Keratinocyte (primary cell): ENCODE measurements at regions not wholly inside any gene's neighbourhood (a gene's known extent, or its start where the extent isn't known, plus 50 kb on each side); places are given as distances from the start of the nearest gene placed in this dataset.

ENCODE experiments used
- DNase-seq: peaks from one replicate; pipeline ENCODE4 v3.0.0-alpha.2; 2011; ENCODE audit warnings: low read depth, missing footprints, low spot score
- FAIRE-seq: peaks from 2 replicates; lab custom pipeline; 2011; peaks lifted over from hg19 to GRCh38; lab: Jason Lieb, UNC
- H2AFZ ChIP-seq: 2 replicates; pipeline ENCODE4 v1.6.0; 2012; ENCODE audit warnings: low read length, control low read depth, inconsistent platforms; ENCODE audit not compliant: control insufficient read depth
- H3K27ac ChIP-seq: 2 replicates; pipeline ENCODE4 v1.5.1; 2011; ENCODE audit warnings: low read length; ENCODE audit not compliant: control insufficient read depth, insufficient read depth
- H3K27me3 ChIP-seq: 3 replicates; pipeline ENCODE4 v1.6.0; 2011; ENCODE audit warnings: low read length; ENCODE audit not compliant: control insufficient read depth, insufficient read depth; ENCODE audit errors: extremely low read depth
- H3K36me3 ChIP-seq, 2 experiments: 2 replicates in 1 of 2; 3 replicates in 1 of 2; pipeline ENCODE4 v1.5.1; 2011; ENCODE audit warnings: low read length in 2 of 2, mild to moderate bottlenecking in 1 of 2; ENCODE audit not compliant: control insufficient read depth in 2 of 2, insufficient read depth in 2 of 2; ENCODE audit errors: extremely low read depth in 1 of 2
- H3K4me1 ChIP-seq: 3 replicates; pipeline ENCODE4 v1.5.1; 2011; ENCODE audit warnings: low read length; ENCODE audit not compliant: control insufficient read depth, insufficient read depth; ENCODE audit errors: extremely low read depth
- H3K4me2 ChIP-seq: 3 replicates; pipeline ENCODE4 v1.6.0; 2011; ENCODE audit warnings: low read depth, low read length; ENCODE audit not compliant: control insufficient read depth, insufficient read depth; ENCODE audit errors: extremely low read depth
- H3K4me3 ChIP-seq, 3 experiments: fragments of 200-600 bp in 1 of 3; sonication (generic) in 1 of 3; 2 replicates in 2 of 3; 3 replicates in 1 of 3; pipeline ENCODE4 v1.5.1; 2011 to 2016; ENCODE audit warnings: low read length in 3 of 3, mild to moderate bottlenecking in 3 of 3, control low read depth in 2 of 3, inconsistent platforms in 1 of 3, low read depth in 1 of 3, mixed read lengths in 1 of 3, mixed run types in 1 of 3, moderate library complexity in 1 of 3; ENCODE audit not compliant: control insufficient read depth in 2 of 3, insufficient read depth in 2 of 3; ENCODE audit errors: extremely low read depth in 1 of 3
- H3K79me2 ChIP-seq: 2 replicates; pipeline ENCODE4 v1.6.0; 2012; ENCODE audit warnings: low read length; ENCODE audit not compliant: control insufficient read depth, insufficient read depth
- H3K9ac ChIP-seq: 3 replicates; pipeline ENCODE4 v1.6.0; 2011; ENCODE audit warnings: low read length; ENCODE audit not compliant: control insufficient read depth, insufficient read depth; ENCODE audit errors: extremely low read depth
- H3K9me1 ChIP-seq: 3 replicates; pipeline ENCODE4 v1.6.0; 2011; ENCODE audit warnings: low read length; ENCODE audit not compliant: control insufficient read depth, insufficient read depth; ENCODE audit errors: extremely low read depth
- H3K9me3 ChIP-seq: 2 replicates; pipeline ENCODE4 v1.5.1; 2012; ENCODE audit warnings: low read depth, low read length; ENCODE audit not compliant: control insufficient read depth
- H4K20me1 ChIP-seq: 3 replicates; pipeline ENCODE4 v1.6.0; 2011; ENCODE audit warnings: low read length; ENCODE audit not compliant: control insufficient read depth, insufficient read depth; ENCODE audit errors: extremely low read depth
- CTCF ChIP-seq, 3 experiments: IDR thresholded peaks in 1 of 3; conservative IDR thresholded peaks in 1 of 3; optimal IDR thresholded peaks in 1 of 3; 2 replicates in 2 of 3; 3 replicates in 1 of 3; pipeline versions ENCODE3 to v1.5.1; 2011; ENCODE audit warnings: low read length in 3 of 3, mild to moderate bottlenecking in 3 of 3, moderate library complexity in 2 of 3, control low read depth in 1 of 3, inconsistent platforms in 1 of 3; ENCODE audit not compliant: insufficient read depth in 2 of 3; ENCODE audit errors: extremely low read depth in 1 of 3
- EZH2 ChIP-seq: IDR thresholded peaks from one replicate; pipeline ENCODE4 v1.6.1; 2012; ENCODE audit warnings: inconsistent platforms, mild to moderate bottlenecking, low read length, moderate library complexity
- dilution Hi-C: fragments of 300-500 bp; cut with MboI; formaldehyde crosslinking; loops from one replicate; pipeline ENCODE4 v1.7.0; 2020; ENCODE audit warnings: low sequenced_read_pairs; ENCODE audit not compliant: extremely low pct_ligation_motif_present

GRCh38 chr3:76859596-76859995, 180.3 kb upstream of the ROBO2 start:
- H3K9ac ChIP-seq = no peak overlapping the region
- no peak overlapping the region for H3K4me2 ChIP-seq
- dilution Hi-C loops = no loop called here
- H3K79me2 ChIP-seq = no peaks in the 10 kb centered on the region
- no peak for TF ChIP-seq CTCF (optimal IDR thresholded peaks at IDR 0.05 in 1 of 3, IDR thresholded peaks at IDR 0.05 in 1 of 3, conservative IDR thresholded peaks at IDR 0.05 in 1 of 3; ENCODE audit: extremely low read depth in 1 of 3, insufficient read depth in 2 of 3, low read length in 3 of 3)
- TF ChIP-seq EZH2 = no peak
- no peaks in the 10 kb centered on the region for H4K20me1 ChIP-seq
- H3K27me3 ChIP-seq = no peaks in the 10 kb centered on the region
- FAIRE-seq (no peak), DNase-seq (no peak)
- H3K4me3 ChIP-seq = no peak overlapping the region
- H3K27ac ChIP-seq = no peak overlapping the region
- H3K9me1 ChIP-seq = no peaks in the 10 kb centered on the region
- no peaks in the 10 kb centered on the region for H3K4me1 ChIP-seq
- no peaks in the 10 kb centered on the region for H3K36me3 ChIP-seq
- H2AFZ ChIP-seq = no peak overlapping the region
- H3K9me3 ChIP-seq = no peaks in the 10 kb centered on the region

- no peaks in the 10 kb centered on the region for H3K79me2 ChIP-seq
- H3K4me1 ChIP-seq = no peaks in the 10 kb centered on the region
- no peaks in the 10 kb centered on the region for H3K9me3 ChIP-seq
- H3K4me3 ChIP-seq = no peak overlapping the region
- no peak for DNase-seq
- H3K36me3 ChIP-seq = no peaks in the 10 kb centered on the region
- no peaks in the 10 kb centered on the region for H3K27me3 ChIP-seq
- H3K27ac ChIP-seq = no peak overlapping the region
- H3K4me2 ChIP-seq = no peak overlapping the region
- H2AFZ ChIP-seq = no peak overlapping the region
- dilution Hi-C loops = no loop called here
- H4K20me1 ChIP-seq = no peaks in the 10 kb centered on the region
- no peaks in the 10 kb centered on the region for H3K9me1 ChIP-seq
- no peak for FAIRE-seq
- TF ChIP-seq CTCF (optimal IDR thresholded peaks at IDR 0.05 in 1 of 3, IDR thresholded peaks at IDR 0.05 in 1 of 3, conservative IDR thresholded peaks at IDR 0.05 in 1 of 3; ENCODE audit: extremely low read depth in 1 of 3, insufficient read depth in 2 of 3, low read length in 3 of 3) = no peak
- TF ChIP-seq EZH2 = no peak
- no peak overlapping the region for H3K9ac ChIP-seq
Observed at GRCh38 chr3:76864355-76864754, 175.5 kb upstream of the ROBO2 start.
